H1 (cell line): ENCODE measurements at regions not wholly inside any gene's neighbourhood (a gene's known extent, or its start where the extent isn't known, plus 50 kb on each side); places are given as distances from the start of the nearest gene placed in this dataset.

ENCODE experiments used
- BACH1 ChIP-seq: IDR thresholded peaks from 2 replicates; pipeline ENCODE4 v1.6.1; 2012; ENCODE audit warnings: low read length, improper control_type of control experiment
- EP300 ChIP-seq, 2 experiments: IDR thresholded peaks; 1 replicate in 1 of 2; 2 replicates in 1 of 2; pipeline ENCODE4 v1.6.1; 2011 to 2012; ENCODE audit warnings: low read depth in 2 of 2, low read length in 2 of 2, mild to moderate bottlenecking in 2 of 2, borderline replicate concordance in 1 of 2, inconsistent platforms in 1 of 2, moderate library complexity in 1 of 2
- NANOG ChIP-seq: IDR thresholded peaks from 2 replicates; pipeline ENCODE4 v1.6.1; 2011; ENCODE audit warnings: low read length, low read depth, mild to moderate bottlenecking, inconsistent platforms; ENCODE audit not compliant: insufficient read depth, poor library complexity, severe bottlenecking
- SIN3A ChIP-seq, 2 experiments: IDR thresholded peaks in 1 of 2; conservative IDR thresholded peaks in 1 of 2; 2 replicates each; pipeline ENCODE4 v1.6.1; 2011 to 2012; ENCODE audit warnings: low read length in 2 of 2, improper control_type of control experiment in 1 of 2, low read depth in 1 of 2, mild to moderate bottlenecking in 1 of 2

DNA sequence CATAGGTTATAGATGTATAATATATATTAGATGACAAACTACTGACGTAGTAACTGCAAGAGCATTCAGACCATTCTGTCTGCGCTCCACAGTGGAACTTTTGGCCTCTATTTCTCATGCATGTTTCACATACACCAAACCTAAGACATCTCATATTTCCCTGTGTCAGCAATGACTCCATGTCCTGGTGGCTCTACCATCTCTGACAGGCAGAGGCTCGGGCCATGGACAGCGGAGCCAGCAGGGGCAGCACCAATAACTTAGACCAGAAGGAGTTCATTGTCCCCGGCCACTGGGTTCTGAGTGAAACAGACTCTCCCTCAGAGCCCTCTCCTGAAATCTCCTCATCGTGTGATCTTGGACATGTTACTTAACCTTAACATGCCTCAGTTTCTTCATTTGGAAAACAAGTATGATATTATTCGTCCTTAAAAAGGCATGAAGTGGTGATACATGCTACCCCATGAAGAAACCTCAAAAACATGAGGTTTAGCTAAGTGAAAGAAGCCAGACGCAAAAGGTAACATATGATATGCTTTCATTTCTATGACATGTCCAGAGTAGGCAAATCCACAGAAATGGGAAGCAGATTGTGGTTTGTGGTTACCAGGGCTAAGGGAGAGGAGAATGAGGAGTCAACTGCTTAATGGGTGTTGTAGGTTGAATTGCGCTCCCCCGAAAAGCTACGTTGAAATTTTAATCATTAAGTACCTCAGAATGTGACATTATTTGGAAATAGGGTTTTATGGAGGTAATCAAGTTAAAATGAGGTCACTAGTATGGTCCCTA, 564.0 kb upstream of the JARID2 start (continued):
- TF ChIP-seq NANOG (no peak), SIN3A (conservative IDR thresholded peaks at IDR 0.05 in 1 of 2, IDR thresholded peaks at IDR 0.05 in 1 of 2; ENCODE audit: low read depth in 1 of 2, low read length in 2 of 2) (no peak), EP300 (IDR thresholded peaks at IDR 0.05; ENCODE audit: borderline replicate concordance in 1 of 2, low read depth in 2 of 2, low read length in 2 of 2) (no peak), BACH1 (no peak)
